GM21381 (cell line): ENCODE measurements at regions not wholly inside any gene's neighbourhood (a gene's known extent, or its start where the extent isn't known, plus 50 kb on each side); places are given as distances from the start of the nearest gene placed in this dataset.

Source experiments
- ATAC-seq: cut with Tn5 transposase; IDR thresholded peaks from one replicate; pipeline ENCODE4 v1.9.1; 2021; ENCODE audit warnings: mild to moderate bottlenecking, moderate library complexity; ENCODE audit not compliant: unreplicated experiment

- ATAC-seq: no peak
Measured at GRCh38 chr18:51801514-51801913, 538.5 kb upstream of the DCC start.

DNA sequence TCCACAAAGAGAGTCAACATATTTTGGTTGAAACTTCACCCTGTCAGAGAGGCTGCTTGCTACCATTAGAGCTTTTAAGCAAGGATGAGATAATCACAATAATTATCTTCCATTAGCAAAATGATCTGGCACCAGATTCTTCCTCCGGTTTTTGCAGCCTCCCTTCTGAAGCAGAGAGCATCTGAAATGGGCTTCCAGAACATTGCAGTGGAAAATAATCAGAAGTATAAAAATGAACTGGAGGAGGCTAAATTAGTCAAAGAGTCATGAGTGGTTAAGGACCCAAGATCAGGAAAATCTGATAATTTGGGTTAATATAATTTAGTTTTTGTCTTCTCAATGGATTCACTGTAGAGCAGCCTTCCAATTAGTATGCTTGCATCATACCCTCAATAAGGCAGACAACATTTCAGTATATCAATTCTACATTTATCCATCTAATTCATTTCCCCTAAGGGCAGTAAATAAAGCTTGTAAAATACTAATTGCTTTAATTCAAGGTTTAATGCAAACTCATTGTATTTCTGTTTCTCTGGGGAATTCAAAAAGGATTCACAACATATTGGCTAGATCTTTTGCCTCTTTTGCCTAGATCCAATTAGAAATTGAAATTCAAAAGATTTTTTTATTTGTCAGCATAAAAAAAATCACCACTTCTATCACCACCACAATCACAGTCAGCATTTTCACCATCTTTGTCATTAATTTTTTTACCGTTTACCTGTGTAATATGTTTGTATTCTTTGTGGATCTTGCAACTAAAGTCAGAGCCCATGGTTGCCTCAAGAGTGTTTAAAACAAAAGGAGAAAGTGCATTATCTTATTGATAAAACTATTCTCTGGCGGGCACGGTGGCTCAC lies 537.2 kb upstream of the DCC start:
- ATAC-seq: no peak

DNA sequence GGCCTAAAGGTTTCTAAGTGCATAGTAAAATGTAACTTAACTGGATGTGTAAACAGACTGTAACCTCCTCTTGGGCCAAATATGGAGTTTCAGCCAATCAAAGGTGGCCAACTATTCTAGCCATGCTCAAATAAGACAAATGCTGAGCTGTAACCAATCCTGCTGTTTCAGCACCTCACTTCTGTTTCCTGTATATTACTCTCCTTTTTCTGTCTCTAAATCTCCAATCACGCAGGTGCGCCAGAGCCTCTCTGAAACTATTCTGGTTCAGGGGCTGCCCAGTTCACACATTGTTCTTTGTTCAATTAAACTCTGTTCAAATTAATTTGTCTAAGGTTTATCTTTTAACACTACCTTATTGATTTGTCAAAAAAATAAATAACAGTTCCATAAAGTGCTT lies 532.7 kb upstream of the DCC start:
- no peak for ATAC-seq

DNA sequence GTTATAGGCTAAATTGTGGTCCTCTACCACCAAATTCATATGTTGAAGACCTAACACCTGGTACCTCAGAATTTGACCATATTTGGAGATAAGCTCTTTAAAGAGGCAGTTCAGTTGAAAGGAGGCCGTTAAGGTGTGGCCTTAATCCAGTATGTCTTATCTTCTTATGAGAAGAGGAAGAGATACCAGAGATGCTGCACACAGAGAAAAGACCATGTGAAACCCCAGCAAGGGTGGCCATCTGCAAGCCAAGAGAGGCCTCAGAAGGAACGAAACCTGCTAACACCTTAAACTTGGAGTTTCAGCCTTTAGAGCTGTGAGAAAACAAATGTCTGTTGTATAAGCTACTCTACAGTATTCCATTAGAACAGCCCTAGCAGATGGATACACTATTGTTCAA lies 528.1 kb upstream of the DCC start:
- no peak for ATAC-seq

GRCh38 chr18:51813740-51814139 lies 526.3 kb upstream of the DCC start:
- ATAC-seq: no peak

- no peak for ATAC-seq
Measured at GRCh38 chr18:51821610-51822009, 518.4 kb upstream of the DCC start.

GRCh38 chr18:51824746-51825145 lies 515.3 kb upstream of the DCC start:
- ATAC-seq: no peak

GRCh38 chr18:51833850-51834249 lies 506.1 kb upstream of the DCC start:
- no peak for ATAC-seq

- no peak for ATAC-seq
Measured at GRCh38 chr18:51848702-51849101, 491.3 kb upstream of the DCC start.

- no peak for ATAC-seq
Measured at GRCh38 chr18:51852681-51853080, 487.3 kb upstream of the DCC start.

DNA sequence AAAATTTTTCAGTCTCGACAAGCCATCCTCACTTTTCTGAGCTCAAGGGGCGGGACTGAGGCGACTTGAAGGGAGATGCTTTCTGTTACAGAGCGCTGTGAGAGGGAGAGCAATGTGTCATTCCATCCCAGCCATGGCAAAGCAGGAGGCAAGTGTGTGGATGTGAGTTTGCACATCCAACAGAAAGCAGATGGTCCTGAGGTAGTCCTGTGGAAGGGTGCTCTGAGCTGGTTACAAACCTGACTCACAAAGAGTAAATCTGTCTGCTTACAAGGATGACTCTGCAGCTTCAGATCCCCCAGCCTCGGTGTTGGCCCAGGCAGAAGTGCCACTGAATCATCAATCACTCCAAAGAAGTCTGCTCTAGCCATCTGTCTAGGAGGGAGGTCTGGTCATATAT lies 482.0 kb upstream of the DCC start:
- no peak for ATAC-seq

DNA sequence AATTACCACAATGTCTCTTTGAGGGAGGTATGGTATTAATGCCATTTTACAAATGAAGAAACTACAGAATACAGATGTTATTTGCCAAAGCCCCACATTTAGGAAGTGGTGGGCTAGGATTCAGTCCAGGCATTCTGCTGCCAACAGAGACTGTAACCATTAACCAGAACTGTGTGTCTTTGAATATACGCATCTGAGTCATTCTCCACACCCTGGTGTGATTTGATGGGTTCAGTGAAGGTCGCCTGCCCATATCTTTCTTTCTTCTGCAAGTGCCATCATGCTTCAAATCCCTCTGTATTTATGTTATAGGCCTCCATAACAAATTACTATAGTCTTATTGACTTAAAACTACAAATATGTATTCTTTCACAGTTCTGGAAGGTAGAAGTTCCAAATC lies 479.0 kb upstream of the DCC start:
- ATAC-seq: no peak

GRCh38 chr18:51862051-51862715 lies 477.8 kb upstream of the DCC start:
- ATAC-seq: no peak

DNA sequence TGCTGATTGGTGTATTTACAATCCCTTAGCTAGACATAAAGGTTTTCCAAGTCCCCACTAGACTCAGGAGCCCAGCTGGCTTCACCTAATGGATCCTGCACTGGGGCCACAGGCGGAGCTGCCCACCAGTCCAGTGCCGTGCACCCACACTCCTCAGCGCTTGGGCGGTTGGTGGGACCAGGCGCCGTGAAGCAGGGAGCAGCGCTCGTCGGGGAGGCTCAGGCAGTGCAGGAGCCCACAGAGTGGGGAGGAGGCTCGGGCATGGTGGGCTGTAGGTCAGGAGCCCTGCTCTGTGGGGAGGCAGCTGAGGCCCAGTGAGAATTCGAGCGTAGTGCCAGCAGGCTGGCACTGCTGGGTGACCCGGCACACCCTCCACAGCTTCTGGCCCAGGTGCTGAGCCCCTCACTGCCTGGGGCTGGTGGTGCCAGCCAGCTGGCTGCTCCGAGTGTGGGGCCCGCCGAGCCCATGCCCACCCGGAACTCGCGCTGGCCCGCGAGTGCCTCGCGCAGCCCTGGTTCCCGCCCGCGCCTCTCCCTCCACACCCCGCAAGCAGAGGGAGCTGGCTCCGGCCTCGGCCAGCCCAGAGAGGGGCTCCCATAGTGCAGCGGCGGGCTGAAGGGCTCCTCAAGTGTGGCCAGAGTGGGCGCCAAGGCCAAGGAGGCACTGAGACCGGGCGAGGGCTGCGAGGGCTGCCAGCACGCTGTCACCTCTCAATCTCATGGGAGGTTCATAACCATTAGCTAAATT lies 475.6 kb upstream of the DCC start:
- no peak for ATAC-seq

- ATAC-seq: no peak
Measured at GRCh38 chr18:51865538-51865937, 474.5 kb upstream of the DCC start.

DNA sequence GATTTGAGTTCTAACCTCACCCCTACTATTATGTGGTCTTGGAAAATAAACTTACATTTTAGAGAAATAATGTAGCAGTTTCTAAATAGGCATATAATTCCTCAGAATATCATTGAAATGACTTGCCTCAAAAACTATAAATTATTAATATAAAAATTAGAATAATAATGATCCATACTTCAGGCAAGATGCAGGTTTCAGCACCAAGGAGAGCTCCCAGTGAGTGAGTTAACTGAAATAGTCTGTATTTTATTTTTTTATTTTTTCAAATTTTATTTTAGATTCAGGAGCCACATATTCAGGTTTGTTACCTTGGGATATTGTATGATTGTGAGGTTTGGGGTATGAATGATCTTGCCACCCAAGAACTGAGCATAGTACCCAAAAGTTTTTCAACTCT lies 472.2 kb upstream of the DCC start:
- ATAC-seq: no peak

GRCh38 chr18:51878724-51879123 lies 461.3 kb upstream of the DCC start:
- no peak for ATAC-seq

DNA sequence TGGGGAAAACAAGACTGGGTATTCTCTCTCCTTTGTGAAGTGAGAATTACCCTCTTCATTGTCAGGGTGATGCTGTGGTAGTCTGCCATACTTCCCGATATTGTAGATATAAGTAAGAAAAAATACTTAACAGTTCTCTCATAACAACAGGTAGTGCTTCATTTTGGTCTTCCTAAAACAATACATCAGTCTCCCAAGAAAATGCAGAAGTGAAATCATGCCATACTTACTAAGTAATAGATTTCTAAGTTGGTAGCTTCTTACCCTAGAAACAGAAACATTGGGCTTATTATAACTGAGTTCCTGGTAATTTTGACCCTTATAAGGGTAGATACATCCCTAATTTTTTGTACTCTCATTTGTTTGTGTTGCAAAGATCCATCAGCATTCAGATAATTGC lies 460.7 kb upstream of the DCC start:
- ATAC-seq: no peak

GRCh38 chr18:51881394-51881793 lies 458.6 kb upstream of the DCC start:
- no peak for ATAC-seq

DNA sequence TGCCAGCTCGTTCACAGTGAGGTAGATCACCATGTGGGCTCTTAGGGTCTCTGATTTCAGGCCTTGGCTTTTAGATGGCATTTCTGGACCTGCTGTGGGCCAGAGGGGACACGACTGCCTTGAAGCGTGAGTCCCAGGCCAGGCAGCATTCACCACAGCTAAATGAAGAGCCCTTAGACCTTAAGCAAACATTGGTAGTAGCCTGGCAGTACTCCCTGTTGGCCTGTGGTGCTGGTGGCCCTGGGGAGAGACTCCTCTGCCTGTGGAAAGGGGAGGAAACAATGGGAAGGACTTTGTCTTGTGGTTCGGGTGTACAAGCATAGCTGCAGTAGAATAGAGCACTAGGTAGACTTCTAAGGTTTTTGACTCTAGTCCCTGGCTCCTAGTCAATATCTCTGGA lies 456.0 kb upstream of the DCC start:
- no peak for ATAC-seq

GRCh38 chr18:51890762-51891161 lies 449.2 kb upstream of the DCC start:
- no peak for ATAC-seq

DNA sequence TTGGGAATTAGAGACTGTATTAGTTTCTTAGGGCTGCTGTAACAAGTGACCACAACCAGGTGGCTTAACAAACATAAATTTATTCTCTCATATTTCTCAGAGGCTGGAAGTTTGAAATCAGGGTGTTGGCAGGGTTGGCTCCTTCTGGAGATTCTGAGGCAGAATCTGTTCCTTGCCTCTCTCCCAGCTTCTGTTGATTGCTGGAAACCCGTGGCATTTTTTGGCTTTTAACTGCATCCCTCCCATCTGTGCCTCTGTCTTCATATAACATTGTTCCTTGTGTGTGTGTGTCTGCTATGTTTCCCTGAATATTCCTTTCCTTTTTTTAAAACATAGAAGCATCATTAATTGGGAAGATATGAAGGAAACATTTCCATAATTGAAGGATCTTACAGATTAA lies 448.1 kb upstream of the DCC start:
- ATAC-seq: no peak
